Panc1 (cell line): ENCODE measurements at regions not wholly inside any gene's neighbourhood (a gene's known extent, or its start where the extent isn't known, plus 50 kb on each side); places are given as distances from the start of the nearest gene placed in this dataset.

ENCODE experiments used
- ATAC-seq: fragments of 200-7000 bp; cut with Tn5 transposase; 2 replicates; pipeline ENCODE4 v1.9.1; 2020; ENCODE audit warnings: mild to moderate bottlenecking, moderate library complexity
- BruUV-seq: library from RNA; stranded (reverse); fragments of 400-500 nt; replicated peaks from 2 replicates; lab custom pipeline; 2021; lab: Mats Ljungman, UMichigan
- CTCF ChIA-PET: fragments of 300-600 bp; sonication (Branson Sonifier 250); formaldehyde crosslinking; loops from one replicate; lab custom pipeline; 2022; ENCODE audit warnings: antibody characterized with exemption; lab: Charles Lee
- POLR2A ChIA-PET: fragments of 300-600 bp; sonication (Branson Sonifier 250); formaldehyde crosslinking; loops from one replicate; lab custom pipeline; 2022; ENCODE audit warnings: antibody characterized with exemption; lab: Charles Lee
- DNase-seq: peaks from one replicate; pipeline ENCODE4 v3.0.0-alpha.2; 2010; ENCODE audit warnings: low read depth, low spot score
- H3K27ac ChIP-seq: 2 replicates; pipeline ENCODE4 v1.5.1; 2011; ENCODE audit warnings: mild to moderate bottlenecking, low read length, inconsistent platforms
- H3K27me3 ChIP-seq: fragments of 200-500 bp; sonication (Bioruptor generic); 2 replicates; pipeline ENCODE4 v1.6.0; 2014; ENCODE audit warnings: low read length, inconsistent platforms; ENCODE audit not compliant: control insufficient read depth, insufficient read depth
- H3K36me3 ChIP-seq: fragments of 200-500 bp; sonication (Bioruptor generic); 2 replicates; pipeline ENCODE4 v1.5.1; 2014; ENCODE audit warnings: inconsistent platforms, mild to moderate bottlenecking, low read length, moderate library complexity; ENCODE audit not compliant: control insufficient read depth, insufficient read depth
- H3K4me1 ChIP-seq: 2 replicates; pipeline ENCODE4 v1.5.1; 2011; ENCODE audit warnings: inconsistent platforms, mild to moderate bottlenecking, low read length, moderate library complexity; ENCODE audit not compliant: control insufficient read depth, insufficient read depth
- H3K4me3 ChIP-seq, 2 experiments: 2 replicates each; pipeline ENCODE4 v1.5.1; 2011 to 2012; ENCODE audit warnings: low read depth in 2 of 2, low read length in 2 of 2, mild to moderate bottlenecking in 2 of 2, inconsistent platforms in 1 of 2, moderate library complexity in 1 of 2
- H3K9me3 ChIP-seq: fragments of 200-500 bp; sonication (Bioruptor generic); 2 replicates; pipeline ENCODE4 v1.5.1; 2014; ENCODE audit warnings: low read depth, mild to moderate bottlenecking, inconsistent platforms, low read length, moderate library complexity; ENCODE audit not compliant: control insufficient read depth, insufficient read depth
- CTCF ChIP-seq: fragments of 450-650 bp; IDR thresholded peaks from 2 replicates; pipeline ENCODE4 v1.5.1; 2017; ENCODE audit warnings: mild to moderate bottlenecking
- POLR2AphosphoS5 ChIP-seq: IDR thresholded peaks from 2 replicates; pipeline ENCODE4 v1.6.1; 2012; ENCODE audit warnings: mild to moderate bottlenecking, low read depth, low read length, moderate library complexity
- REST ChIP-seq, 2 experiments: IDR thresholded peaks; 2 replicates each; pipeline ENCODE4 v1.6.1; 2011 to 2012; ENCODE audit warnings: low read depth in 2 of 2, control low read depth in 1 of 2, low read length in 1 of 2, mild to moderate bottlenecking in 1 of 2, moderate library complexity in 1 of 2; ENCODE audit not compliant: insufficient read depth in 1 of 2
- SIN3A ChIP-seq: IDR thresholded peaks from 2 replicates; pipeline ENCODE4 v1.6.1; 2012; ENCODE audit warnings: low read depth, mild to moderate bottlenecking, low read length, moderate library complexity, borderline replicate concordance; ENCODE audit not compliant: insufficient read depth
- TCF7L2 ChIP-seq: IDR thresholded peaks from 2 replicates; pipeline ENCODE4 v1.6.1; 2011; ENCODE audit warnings: mild to moderate bottlenecking, low read depth, low read length, inconsistent platforms
- in situ Hi-C: cut with HindIII; loops from 2 replicates; pipeline ENCODE4 v1.10.0; 2016; ENCODE audit warnings: low sequenced_read_pairs, low pct_unique_long_range_greater_than_20kb
- intact Hi-C: fragments of 100-400 bp; cut with micrococcal nuclease; formaldehyde crosslinking; loops from one replicate; pipeline ENCODE4 v1.10.0; 2022; ENCODE audit not compliant: unreplicated experiment

- H3K9me3 ChIP-seq = no peaks in the 10 kb centered on the region
- no peaks in the 10 kb centered on the region for H3K36me3 ChIP-seq
- no peak overlapping the region for H3K4me3 ChIP-seq
- intact Hi-C loops = no loop called here
- ATAC-seq (no peak), DNase-seq (no peak)
- no TSS peak for BruUV-seq
- in situ Hi-C loops = no loop called here
- ChIA-PET CTCF (no interaction called here), POLR2A (no interaction called here)
- TF ChIP-seq TCF7L2 (no peak), SIN3A (no peak), CTCF (no peak), POLR2AphosphoS5 (no peak)
- no peak overlapping the region for H3K27ac ChIP-seq
- no peaks in the 10 kb centered on the region for H3K27me3 ChIP-seq
- H3K4me1 ChIP-seq = no peaks in the 10 kb centered on the region
These were observed 1052.7 kb upstream of the CNTN5 start for GRCh38 chr11:97968071-97968470.

GRCh38 chr11:97972731-97973130, 1048.0 kb upstream of the CNTN5 start:
- no peak overlapping the region for H3K4me3 ChIP-seq
- ATAC-seq (no peak), DNase-seq (no peak)
- no peaks in the 10 kb centered on the region for H3K9me3 ChIP-seq
- in situ Hi-C loops (no loop called here), intact Hi-C loops (no loop called here)
- H3K36me3 ChIP-seq = no peaks in the 10 kb centered on the region
- CTCF ChIA-PET = no interaction called here
- TF ChIP-seq POLR2AphosphoS5 = no peak
- no peak for TF ChIP-seq SIN3A
- no peak for TF ChIP-seq CTCF
- TF ChIP-seq REST (IDR thresholded peaks at IDR 0.05; ENCODE audit: insufficient read depth in 1 of 2, low read depth in 2 of 2, low read length in 1 of 2) = no peak
- no peak for TF ChIP-seq TCF7L2
- no peaks in the 10 kb centered on the region for H3K4me1 ChIP-seq
- no TSS peak for BruUV-seq
- no peaks in the 10 kb centered on the region for H3K27me3 ChIP-seq
- POLR2A ChIA-PET = no interaction called here
- no peak overlapping the region for H3K27ac ChIP-seq
